ENCODE measurements at regions not wholly inside any gene's neighbourhood (a gene's known extent, or its start where the extent isn't known, plus 50 kb on each side); places are given as distances from the start of the nearest gene placed in this dataset.

DNA sequence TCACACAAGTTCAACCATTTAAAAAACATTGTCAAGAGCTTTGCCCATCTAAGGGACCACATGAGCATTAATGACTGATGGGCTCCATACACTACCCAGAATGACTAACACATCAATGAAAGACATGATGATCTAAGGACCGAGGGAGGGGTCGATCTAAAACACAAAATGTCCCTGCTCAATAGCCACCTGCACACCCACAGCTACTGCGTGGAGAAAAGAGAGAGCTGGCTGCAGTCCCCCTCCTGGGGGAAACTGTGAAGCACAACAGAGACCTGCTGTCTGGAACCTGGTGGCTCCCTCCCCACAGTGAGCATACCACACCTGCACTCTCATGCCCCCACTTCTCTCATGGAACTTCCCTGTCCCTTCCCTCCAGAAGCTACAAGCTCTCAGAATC lies 130.1 kb upstream of the ERG start:
- H2AFZ ChIP-seq (ENCODE audit: low read depth, low read length): no peak overlapping the region
- H3K9ac ChIP-seq (ENCODE audit: low read depth, low read length): no peak overlapping the region
- no peak overlapping the region for H3K27ac ChIP-seq (ENCODE audit: low read length)
- H3K27me3 ChIP-seq (ENCODE audit: insufficient read depth, low read length, poor library complexity): peaks cover 10% of the 10 kb centered on the region
- no peaks in the 10 kb centered on the region for H3K4me1 ChIP-seq (ENCODE audit: insufficient read depth, low read length)
- H3K36me3 ChIP-seq (ENCODE audit: insufficient read depth, low read length): no peaks in the 10 kb centered on the region
- no peak for TF ChIP-seq EZH2 (IDR thresholded peaks at IDR 0.05; ENCODE audit: borderline replicate concordance, low read depth, low read length, severe bottlenecking)
- TF ChIP-seq CTCF (IDR thresholded peaks at IDR 0.05; ENCODE audit: borderline replicate concordance, extremely low read depth, low read length, poor library complexity, severe bottlenecking): no peak
- no peak for ATAC-seq (ENCODE audit: insufficient read depth, low read depth)
- no peak overlapping the region for H3K4me3 ChIP-seq (ENCODE audit: low read depth in 1 of 2, low read length in 2 of 2)
- DNase-seq: no peak
- no peaks in the 10 kb centered on the region for H3K79me2 ChIP-seq (ENCODE audit: insufficient read depth, low read length)
- H4K20me1 ChIP-seq (ENCODE audit: insufficient read depth, low read length): no peaks in the 10 kb centered on the region
- H3K9me3 ChIP-seq (ENCODE audit: insufficient read depth, low read length, severe bottlenecking): no peaks in the 10 kb centered on the region
- no peak overlapping the region for H3K4me2 ChIP-seq (ENCODE audit: insufficient read depth, low read length)

DNA sequence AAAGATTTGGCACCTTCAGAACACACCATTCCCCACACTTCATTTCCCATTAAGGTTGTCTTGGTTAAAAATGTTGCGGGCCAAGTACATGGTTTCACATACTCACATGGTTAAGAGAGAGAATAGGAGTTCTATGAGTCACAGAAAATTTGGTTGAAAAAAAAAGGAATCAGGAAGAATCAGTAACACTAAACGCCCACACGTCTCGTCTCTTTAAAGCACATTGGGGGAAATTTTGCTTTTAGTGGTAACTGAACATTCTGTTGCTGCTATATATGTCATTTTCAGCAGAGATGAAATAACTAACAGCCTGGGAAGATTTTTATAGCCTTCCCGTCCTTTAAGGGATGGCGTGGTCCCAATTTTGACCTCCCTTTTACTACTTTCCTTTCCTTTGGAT lies 132.9 kb upstream of the ERG start:
- TF ChIP-seq EZH2 (IDR thresholded peaks at IDR 0.05; ENCODE audit: borderline replicate concordance, low read depth, low read length, severe bottlenecking) (no peak), CTCF (IDR thresholded peaks at IDR 0.05; ENCODE audit: borderline replicate concordance, extremely low read depth, low read length, poor library complexity, severe bottlenecking) (no peak)
- H2AFZ ChIP-seq (ENCODE audit: low read depth, low read length): no peak overlapping the region
- no peaks in the 10 kb centered on the region for H3K36me3 ChIP-seq (ENCODE audit: insufficient read depth, low read length)
- no peaks in the 10 kb centered on the region for H3K79me2 ChIP-seq (ENCODE audit: insufficient read depth, low read length)
- H3K4me3 ChIP-seq (ENCODE audit: low read depth in 1 of 2, low read length in 2 of 2): no peak overlapping the region
- DNase-seq (no peak), ATAC-seq (ENCODE audit: insufficient read depth, low read depth) (no peak)
- peaks cover 7% of the 10 kb centered on the region for H3K9me3 ChIP-seq (ENCODE audit: insufficient read depth, low read length, severe bottlenecking)
- H3K27me3 ChIP-seq (ENCODE audit: insufficient read depth, low read length, poor library complexity): peaks cover 10% of the 10 kb centered on the region
- H3K27ac ChIP-seq (ENCODE audit: low read length): no peak overlapping the region
- H3K4me2 ChIP-seq (ENCODE audit: insufficient read depth, low read length): no peak overlapping the region
- H4K20me1 ChIP-seq (ENCODE audit: insufficient read depth, low read length): no peaks in the 10 kb centered on the region
- no peaks in the 10 kb centered on the region for H3K4me1 ChIP-seq (ENCODE audit: insufficient read depth, low read length)
- no peak overlapping the region for H3K9ac ChIP-seq (ENCODE audit: low read depth, low read length)

DNA sequence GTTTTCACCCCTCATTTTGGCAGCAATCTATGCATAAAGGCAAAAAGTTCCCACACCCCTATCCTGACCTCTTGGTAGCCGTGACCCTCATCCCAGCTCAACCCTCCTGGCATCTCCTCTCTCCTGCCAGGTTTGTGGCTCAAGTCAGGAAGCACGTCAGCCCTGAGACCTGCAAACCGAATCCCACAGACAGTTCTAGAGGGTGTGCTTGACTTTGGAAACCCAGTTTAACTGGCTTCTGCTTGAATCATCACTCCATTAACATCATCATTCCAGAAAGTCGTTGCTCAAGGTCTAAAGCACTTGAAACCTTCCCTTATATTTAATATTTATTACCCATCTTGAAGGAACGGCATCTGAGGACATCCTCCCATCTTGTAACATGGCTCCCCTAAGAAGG lies 133.4 kb upstream of the ERG start:
- Histone ChIP-seq H3K27ac (ENCODE audit: low read length) (no peak overlapping the region), H3K4me1 (ENCODE audit: insufficient read depth, low read length) (no peaks in the 10 kb centered on the region), H3K9me3 (ENCODE audit: insufficient read depth, low read length, severe bottlenecking) (peaks cover 7% of the 10 kb centered on the region), H4K20me1 (ENCODE audit: insufficient read depth, low read length) (no peaks in the 10 kb centered on the region), H3K27me3 (ENCODE audit: insufficient read depth, low read length, poor library complexity) (peaks cover 10% of the 10 kb centered on the region), H3K79me2 (ENCODE audit: insufficient read depth, low read length) (no peaks in the 10 kb centered on the region), H3K4me3 (ENCODE audit: low read depth in 1 of 2, low read length in 2 of 2) (no peak overlapping the region), H3K4me2 (ENCODE audit: insufficient read depth, low read length) (no peak overlapping the region), H3K36me3 (ENCODE audit: insufficient read depth, low read length) (no peaks in the 10 kb centered on the region), H3K9ac (ENCODE audit: low read depth, low read length) (no peak overlapping the region), H2AFZ (ENCODE audit: low read depth, low read length) (no peak overlapping the region)
- TF ChIP-seq CTCF (IDR thresholded peaks at IDR 0.05; ENCODE audit: borderline replicate concordance, extremely low read depth, low read length, poor library complexity, severe bottlenecking) (no peak), EZH2 (IDR thresholded peaks at IDR 0.05; ENCODE audit: borderline replicate concordance, low read depth, low read length, severe bottlenecking) (no peak)
- no peak for ATAC-seq (ENCODE audit: insufficient read depth, low read depth)
- DNase-seq: no peak

DNA sequence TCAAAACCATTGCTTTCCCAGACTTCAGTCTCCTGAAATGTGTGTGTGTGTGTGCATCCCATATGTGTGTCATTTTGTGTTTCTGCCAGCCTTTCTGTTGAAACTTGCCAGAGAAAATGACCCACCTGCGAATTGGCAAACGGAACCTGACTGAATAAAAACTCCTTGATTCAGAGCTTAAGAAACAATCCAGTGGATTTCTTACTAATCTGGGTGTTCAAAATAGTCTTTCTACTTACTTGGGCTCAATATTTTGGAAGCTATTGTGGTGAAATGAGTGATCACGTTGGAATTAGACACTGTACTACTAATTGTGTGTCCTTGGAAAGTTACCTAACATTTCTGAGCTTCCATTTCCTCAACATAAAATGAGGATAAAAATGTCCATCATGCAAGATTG lies 138.9 kb upstream of the ERG start:
- Histone ChIP-seq H3K27ac (ENCODE audit: low read length) (no peak overlapping the region), H3K4me3 (ENCODE audit: low read depth in 1 of 2, low read length in 2 of 2) (no peak overlapping the region), H3K4me2 (ENCODE audit: insufficient read depth, low read length) (no peak overlapping the region), H3K27me3 (ENCODE audit: insufficient read depth, low read length, poor library complexity) (no peaks in the 10 kb centered on the region), H3K9me3 (ENCODE audit: insufficient read depth, low read length, severe bottlenecking) (peaks cover 7% of the 10 kb centered on the region), H4K20me1 (ENCODE audit: insufficient read depth, low read length) (no peaks in the 10 kb centered on the region), H2AFZ (ENCODE audit: low read depth, low read length) (no peak overlapping the region), H3K36me3 (ENCODE audit: insufficient read depth, low read length) (no peaks in the 10 kb centered on the region), H3K4me1 (ENCODE audit: insufficient read depth, low read length) (no peaks in the 10 kb centered on the region), H3K79me2 (ENCODE audit: insufficient read depth, low read length) (no peaks in the 10 kb centered on the region), H3K9ac (ENCODE audit: low read depth, low read length) (no peak overlapping the region)
- no peak for ATAC-seq (ENCODE audit: insufficient read depth, low read depth)
- DNase-seq: no peak
- TF ChIP-seq CTCF (IDR thresholded peaks at IDR 0.05; ENCODE audit: borderline replicate concordance, extremely low read depth, low read length, poor library complexity, severe bottlenecking) (no peak), EZH2 (IDR thresholded peaks at IDR 0.05; ENCODE audit: borderline replicate concordance, low read depth, low read length, severe bottlenecking) (no peak)

Data from DND-41 (cell line).